D721Med (cell line): ENCODE measurements at regions not wholly inside any gene's neighbourhood (a gene's known extent, or its start where the extent isn't known, plus 50 kb on each side); places are given as distances from the start of the nearest gene placed in this dataset.

Experiments used
- DNase-seq: peaks from one replicate; pipeline ENCODE4 v3.0.0; 2011; ENCODE audit warnings: low spot score; ENCODE audit not compliant: insufficient read length
- FAIRE-seq: peaks from 2 replicates; lab custom pipeline; 2011; peaks lifted over from hg19 to GRCh38; lab: Jason Lieb, UNC
- CTCF ChIP-seq: IDR thresholded peaks from 2 replicates; pipeline ENCODE4 v1.5.1; 2012; ENCODE audit warnings: mild to moderate bottlenecking, control low read depth; ENCODE audit not compliant: insufficient read depth; ENCODE audit errors: missing control alignments

GRCh38 chr4:136186650-136187049 is 1345.6 kb downstream of the PCDH18 start:
- no peak for DNase-seq
- FAIRE-seq: no peak
- no peak for TF ChIP-seq CTCF

GRCh38 chr4:136183513-136183912 is 1348.8 kb downstream of the PCDH18 start:
- FAIRE-seq (no peak), DNase-seq (no peak)
- TF ChIP-seq CTCF: no peak

GRCh38 chr4:136156947-136157346 is 1375.3 kb downstream of the PCDH18 start:
- no peak for TF ChIP-seq CTCF
- DNase-seq (no peak), FAIRE-seq (no peak)

GRCh38 chr4:136150046-136150445 is 1382.2 kb downstream of the PCDH18 start:
- no peak for DNase-seq
- FAIRE-seq: no peak
- no peak for TF ChIP-seq CTCF

DNA sequence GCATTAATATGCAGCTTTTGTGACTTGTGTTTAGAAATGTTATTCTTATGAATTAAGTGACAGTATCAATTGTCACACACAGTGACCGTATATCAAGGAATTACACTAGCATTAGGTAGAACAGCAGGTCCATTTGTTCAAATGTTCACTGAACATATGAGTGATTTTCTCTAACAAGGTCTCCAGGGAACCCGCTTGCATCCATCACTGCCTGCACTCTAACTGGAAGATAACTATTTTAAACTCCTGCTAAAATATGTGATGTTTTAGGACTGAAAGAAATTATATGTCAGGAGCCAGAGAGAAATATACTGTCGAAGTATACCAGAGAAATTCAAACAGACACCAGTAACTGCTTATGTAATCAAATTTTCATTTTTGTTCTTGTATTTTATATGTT is 1395.7 kb downstream of the PCDH18 start:
- no peak for TF ChIP-seq CTCF
- DNase-seq (no peak), FAIRE-seq (no peak)

DNA sequence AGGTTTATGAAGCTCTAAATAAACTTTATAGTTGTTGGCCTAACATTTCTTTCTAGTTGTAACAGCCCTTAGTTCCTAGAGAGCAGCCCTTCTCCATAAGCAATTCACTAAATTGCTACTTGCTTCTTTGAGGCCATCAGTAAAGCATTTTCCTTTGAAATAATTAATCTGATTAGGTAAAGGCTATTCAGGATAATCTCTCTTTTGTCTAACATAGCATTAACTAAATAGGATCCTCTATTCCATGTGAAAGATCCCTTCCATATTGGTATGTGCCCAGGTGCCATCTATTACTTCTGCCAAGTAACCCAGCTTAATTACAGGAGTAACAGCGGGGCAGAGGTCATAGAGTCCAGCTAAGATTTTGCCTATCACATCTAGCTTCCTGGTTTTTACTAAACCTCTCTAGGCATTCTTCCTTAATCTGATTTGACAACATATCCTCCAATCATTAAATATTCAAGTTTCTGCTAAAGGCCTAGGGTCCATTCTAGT is 1408.0 kb downstream of the PCDH18 start:
- TF ChIP-seq CTCF: no peak
- peak; percentile 98 for FAIRE-seq

DNA sequence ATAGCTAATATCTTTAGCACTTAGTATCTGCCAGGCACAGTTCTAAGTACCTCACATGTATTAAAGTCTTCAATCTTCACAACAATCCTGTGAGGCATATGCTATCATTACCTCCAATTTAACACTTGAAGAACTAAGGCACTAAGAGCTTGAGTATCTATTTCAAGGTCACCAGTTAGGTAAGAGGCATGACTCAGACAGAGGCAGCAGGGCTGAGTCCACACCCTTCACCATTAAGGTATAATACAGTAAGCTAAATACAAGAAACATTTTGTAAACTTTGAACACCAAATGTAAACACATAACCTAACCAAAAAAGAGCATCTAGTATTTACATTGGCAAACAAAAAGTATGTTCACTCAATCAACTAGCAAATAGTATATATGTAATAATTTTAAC is 1410.9 kb downstream of the PCDH18 start:
- FAIRE-seq: peak; percentile 51
- no peak for TF ChIP-seq CTCF
- DNase-seq: no peak

More for the DNA sequence above, 1408.0 kb downstream of the PCDH18 start:
- DNase-seq: no peak
